GM18870 (cell line): ENCODE measurements at regions not wholly inside any gene's neighbourhood (a gene's known extent, or its start where the extent isn't known, plus 50 kb on each side); places are given as distances from the start of the nearest gene placed in this dataset.

Source experiments
- ATAC-seq: cut with Tn5 transposase; IDR thresholded peaks from one replicate; pipeline ENCODE4 v1.9.1; 2021; ENCODE audit warnings: moderate library complexity; ENCODE audit not compliant: unreplicated experiment

- ATAC-seq = no peak
Observed at GRCh38 chr3:30290479-30290878, 315.9 kb upstream of the TGFBR2 start.

DNA sequence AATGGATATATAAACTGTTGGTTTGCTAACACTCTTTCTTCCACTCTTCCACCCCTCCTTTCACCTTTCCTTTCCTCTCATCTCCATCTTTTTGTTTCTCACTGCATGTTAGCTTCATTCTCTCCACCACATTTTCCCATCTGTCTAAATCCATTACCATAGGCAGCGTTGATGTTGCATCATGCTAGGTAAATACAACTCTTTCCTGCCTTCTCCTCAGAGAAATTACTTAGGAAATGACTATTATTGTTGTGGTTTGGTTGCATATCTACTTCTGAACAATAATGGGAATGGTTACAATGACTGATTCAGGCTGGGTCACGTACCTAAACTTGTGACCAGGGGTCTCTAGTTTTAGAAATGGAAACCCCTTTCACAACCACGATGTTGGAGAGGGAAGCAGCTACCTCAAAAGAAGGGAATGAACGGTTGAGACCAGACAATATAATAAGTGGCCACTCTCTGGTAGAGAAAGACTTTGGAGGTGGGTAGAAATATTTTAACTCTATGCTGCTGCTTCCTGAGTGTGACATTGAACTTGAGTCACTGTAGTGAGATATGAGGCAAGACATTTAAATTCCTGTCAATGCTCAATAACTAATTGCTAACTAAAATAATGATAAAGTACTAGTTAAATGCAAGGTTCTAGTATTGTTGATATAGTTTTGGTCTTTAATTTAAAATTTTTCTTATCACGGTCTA lies 314.1 kb upstream of the TGFBR2 start:
- ATAC-seq = no peak

DNA sequence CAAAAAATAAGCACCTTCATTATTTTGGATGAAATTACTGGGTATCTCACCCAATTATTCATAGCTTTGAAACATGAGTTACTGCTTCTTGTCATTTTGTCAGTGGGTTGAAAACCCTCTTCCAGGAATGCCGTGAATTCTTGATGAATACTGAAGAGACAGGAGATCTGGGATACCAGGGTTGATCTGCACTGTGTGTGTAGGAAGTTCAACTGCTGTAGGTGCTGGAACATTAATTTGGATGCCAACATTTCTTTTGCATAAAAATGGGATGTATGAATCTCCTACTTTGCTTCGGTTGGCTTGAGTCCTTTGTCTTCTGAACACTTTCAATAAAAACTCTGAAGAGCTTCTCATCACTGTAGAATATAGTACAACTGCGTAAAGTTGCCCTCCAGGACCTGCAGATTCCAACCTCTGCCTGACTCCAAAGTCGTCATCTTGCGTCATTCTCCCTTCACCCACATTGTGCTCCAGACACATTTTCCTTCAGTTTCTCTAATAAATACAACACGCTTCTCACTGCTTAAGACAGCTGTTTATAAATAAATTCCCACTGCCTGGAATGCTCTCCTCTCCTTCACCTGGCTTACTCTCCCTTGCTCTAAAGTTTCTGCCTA lies 312.7 kb upstream of the TGFBR2 start:
- ATAC-seq = no peak

DNA sequence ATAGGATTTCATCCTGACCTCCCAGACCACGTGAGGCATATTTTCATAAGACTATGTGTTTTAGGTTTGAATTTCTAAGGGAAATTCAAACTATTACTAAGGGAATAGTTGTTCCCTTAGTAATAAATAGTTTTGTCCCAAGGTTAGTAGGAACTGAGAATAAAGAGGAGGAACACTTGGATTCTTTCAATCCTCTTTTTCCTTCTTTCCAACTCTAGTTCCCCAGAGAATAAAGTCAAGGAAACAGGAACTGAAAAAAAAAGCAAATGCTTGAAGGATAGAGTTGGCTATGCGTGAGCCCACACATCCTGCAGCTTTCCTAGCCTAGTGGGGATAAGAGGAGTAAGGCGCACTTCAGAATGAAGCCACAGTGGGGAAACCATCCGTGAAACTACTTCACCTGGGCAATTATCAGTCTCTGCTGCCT lies 312.1 kb upstream of the TGFBR2 start:
- no peak for ATAC-seq

GRCh38 chr3:30297112-30297511 lies 309.3 kb upstream of the TGFBR2 start:
- ATAC-seq = peak; percentile 60

DNA sequence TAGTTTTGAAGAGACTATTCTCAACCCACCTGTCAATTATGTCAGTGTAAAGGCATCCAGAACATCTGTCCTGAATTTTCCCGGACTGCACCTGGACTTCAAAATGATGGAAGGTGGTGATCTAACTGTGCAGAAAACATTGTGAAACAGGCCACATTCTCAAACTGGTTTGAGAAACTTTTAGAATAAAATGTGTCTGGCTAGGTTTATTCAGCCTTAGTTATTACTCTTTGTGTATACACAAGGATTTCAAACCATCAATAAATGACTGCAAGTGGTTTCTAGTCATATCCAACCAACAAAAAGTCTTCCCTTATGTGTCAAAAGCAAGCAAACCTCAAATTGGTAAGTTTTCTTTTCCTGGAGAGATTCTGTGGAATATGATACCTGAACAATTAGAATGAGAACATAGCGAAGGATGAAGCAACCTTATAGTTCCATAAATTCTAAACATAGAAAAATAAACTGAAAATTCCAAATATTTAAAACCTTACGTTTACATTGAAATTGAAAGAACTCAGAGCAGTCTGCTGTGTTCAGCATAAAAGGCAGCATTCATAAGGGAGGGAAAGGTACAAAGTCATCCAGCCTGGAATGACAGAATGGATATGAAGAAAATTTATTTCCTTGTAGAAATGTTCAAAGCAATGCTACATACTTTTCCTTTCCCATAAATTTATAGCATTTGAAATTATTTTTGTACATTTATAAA lies 306.6 kb upstream of the TGFBR2 start:
- no peak for ATAC-seq

DNA sequence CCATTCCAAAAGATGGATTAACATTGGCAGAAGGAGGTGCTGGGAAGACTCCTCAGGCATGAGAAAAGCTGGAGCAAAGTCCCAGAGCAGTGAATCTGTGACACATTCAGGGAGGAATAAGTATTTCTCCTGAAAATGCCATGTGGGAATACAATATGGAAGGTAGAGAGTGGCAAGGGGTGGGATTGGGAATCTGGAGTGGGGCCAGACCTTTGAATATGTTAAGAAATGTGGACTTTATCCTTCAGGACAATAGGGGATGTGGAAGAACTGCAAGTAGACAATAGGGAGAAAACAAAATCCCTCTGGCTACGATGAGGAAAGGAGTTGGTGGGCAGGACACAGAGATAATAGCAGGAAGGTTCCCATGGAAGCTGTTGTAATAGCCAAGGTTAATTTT lies 305.6 kb upstream of the TGFBR2 start:
- ATAC-seq = no peak

DNA sequence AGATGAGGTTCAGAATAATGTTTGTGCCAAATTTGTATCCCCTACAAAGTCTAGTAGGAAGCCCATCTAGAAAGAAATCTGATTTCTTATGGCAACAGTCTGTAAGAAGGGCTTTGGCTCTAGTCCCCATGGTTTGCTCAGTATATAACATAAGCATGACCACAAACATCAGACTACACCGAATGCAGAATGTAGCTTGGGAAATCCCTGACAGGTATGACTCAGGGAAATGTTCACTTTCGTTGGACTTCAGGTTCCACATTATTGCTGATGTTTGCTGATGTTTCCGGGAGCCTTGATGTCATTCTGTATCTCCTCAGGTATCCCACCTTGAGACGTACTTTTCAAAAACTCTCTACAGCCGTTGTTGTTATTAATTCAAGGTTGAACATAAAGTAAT lies 304.4 kb upstream of the TGFBR2 start:
- ATAC-seq = peak; percentile 67

GRCh38 chr3:30303770-30304169 lies 302.6 kb upstream of the TGFBR2 start:
- no peak for ATAC-seq

DNA sequence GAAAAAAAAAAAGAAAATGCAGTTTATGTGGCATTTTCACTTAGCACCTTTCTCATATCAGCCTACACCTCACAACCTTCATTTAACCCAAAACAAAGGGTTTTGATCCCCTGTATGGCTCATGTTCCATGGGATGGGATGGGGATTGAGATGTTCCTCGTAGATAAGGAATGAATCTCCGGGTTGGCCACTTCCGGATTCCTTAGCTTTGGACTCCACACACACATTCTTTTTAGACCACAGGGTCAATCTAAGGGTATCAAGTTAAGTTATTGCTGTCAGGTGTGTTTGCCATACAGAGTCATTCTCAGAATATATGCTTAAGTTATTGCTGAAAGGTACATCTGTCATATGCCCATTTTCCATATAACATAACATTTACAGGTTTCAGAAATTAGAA lies 301.4 kb upstream of the TGFBR2 start:
- no peak for ATAC-seq

GRCh38 chr3:30306896-30307295 lies 299.5 kb upstream of the TGFBR2 start:
- ATAC-seq = no peak

DNA sequence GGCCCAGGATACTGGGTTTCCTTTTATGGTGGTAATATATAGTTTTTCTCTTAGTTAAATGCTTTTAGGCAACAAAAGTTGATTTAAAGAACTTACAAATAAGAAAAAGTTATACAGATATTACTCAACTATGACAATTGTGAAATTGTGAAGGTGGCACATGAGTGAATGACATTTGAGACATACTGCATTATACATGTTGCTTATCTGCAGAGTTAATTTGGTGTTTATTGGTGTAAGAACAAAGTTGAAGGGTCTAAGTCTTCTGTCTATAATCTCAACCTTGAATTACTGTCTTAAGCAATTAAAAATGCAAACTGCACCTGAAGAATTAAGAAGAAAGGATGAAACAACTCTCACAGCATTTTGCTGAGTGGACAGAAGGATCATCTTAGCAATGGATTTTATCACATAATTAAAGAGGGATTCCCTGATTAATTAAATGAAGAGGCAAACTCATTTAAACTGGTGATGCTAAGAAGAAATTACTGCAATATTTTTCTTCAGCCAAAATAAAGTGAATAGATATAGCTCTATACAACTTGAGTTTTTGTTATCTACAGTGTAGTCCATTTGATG lies 298.9 kb upstream of the TGFBR2 start:
- no peak for ATAC-seq

DNA sequence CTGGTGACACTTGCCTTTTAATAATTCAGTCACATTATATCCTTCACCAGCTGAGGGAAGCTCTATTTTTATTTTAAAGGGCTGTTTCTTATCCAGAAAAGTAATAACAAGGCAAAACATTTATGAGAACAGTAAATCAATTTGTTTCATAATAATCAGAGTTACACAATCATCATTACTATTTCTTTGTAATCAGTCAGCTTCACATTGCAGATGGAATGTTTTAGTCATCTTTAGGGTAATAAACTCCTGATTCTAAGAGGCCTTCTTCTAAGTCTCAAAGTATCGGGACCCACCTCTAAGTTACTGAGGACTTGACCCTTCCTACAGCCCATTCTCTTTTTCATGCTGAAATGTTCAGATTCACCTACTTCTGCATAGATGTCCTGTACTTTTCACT lies 298.3 kb upstream of the TGFBR2 start:
- ATAC-seq = no peak

- no peak for ATAC-seq
Observed at GRCh38 chr3:30309961-30310954, 296.1 kb upstream of the TGFBR2 start.

GRCh38 chr3:30311781-30312180 lies 294.6 kb upstream of the TGFBR2 start:
- no peak for ATAC-seq

GRCh38 chr3:30313840-30314239 lies 292.6 kb upstream of the TGFBR2 start:
- no peak for ATAC-seq

GRCh38 chr3:30314757-30315325 lies 291.6 kb upstream of the TGFBR2 start:
- no peak for ATAC-seq

DNA sequence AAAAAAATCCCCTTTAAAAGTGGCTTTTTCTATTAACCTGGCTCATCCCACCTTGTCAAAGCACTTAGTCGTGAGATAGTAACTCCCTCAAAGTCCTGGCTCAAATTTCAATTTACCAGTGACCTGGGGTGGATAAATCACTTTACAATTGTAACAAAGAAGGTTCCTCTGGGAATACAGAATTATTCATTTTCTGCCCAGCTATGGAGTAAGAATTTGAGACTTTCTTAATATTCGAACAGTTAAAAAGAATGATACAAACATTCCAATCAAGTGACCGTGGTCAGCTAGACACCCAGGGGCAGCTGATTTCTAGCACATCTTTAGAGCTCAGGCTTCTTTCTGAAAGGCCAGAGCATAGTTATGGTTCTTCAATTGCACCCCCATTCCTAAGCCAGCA lies 291.0 kb upstream of the TGFBR2 start:
- ATAC-seq = no peak

DNA sequence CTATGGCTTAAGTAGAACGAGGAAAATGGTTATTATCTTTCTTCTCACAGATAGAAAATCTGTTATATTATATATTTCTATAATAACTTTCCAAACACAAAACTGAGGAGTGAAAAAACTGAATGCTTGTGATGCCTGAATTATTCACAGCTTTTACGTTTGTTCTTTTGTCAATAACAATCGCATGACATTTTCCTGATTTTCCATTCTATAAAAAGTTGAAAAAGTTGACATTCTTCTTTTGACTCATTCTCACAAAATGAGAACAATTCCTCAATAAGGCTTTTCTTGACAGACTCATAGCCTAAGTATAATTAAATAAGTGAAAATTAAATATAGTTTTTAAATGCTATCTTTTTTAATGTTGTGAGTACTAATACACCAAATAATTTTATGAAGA lies 288.8 kb upstream of the TGFBR2 start:
- no peak for ATAC-seq

DNA sequence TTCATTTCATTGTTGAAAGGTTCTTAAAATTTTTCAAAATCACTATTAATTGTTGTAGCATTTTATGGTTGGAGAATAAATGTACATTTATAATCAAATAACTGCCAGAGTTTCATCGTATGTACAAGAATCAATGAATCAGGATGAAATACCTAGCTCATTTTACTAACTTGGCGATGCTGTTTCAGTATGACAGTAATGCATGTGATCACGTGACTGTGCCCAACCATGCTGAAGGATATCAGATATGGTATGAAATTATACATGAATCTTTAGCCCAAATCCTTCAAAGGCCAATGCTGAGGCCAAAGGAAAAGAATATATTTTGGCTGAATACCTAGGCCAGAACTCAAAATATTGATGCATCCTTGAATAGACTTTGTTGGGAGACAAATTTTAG lies 288.3 kb upstream of the TGFBR2 start:
- no peak for ATAC-seq
